ENCODE measurements at regions not wholly inside any gene's neighbourhood (a gene's known extent, or its start where the extent isn't known, plus 50 kb on each side); places are given as distances from the start of the nearest gene placed in this dataset.

DNA sequence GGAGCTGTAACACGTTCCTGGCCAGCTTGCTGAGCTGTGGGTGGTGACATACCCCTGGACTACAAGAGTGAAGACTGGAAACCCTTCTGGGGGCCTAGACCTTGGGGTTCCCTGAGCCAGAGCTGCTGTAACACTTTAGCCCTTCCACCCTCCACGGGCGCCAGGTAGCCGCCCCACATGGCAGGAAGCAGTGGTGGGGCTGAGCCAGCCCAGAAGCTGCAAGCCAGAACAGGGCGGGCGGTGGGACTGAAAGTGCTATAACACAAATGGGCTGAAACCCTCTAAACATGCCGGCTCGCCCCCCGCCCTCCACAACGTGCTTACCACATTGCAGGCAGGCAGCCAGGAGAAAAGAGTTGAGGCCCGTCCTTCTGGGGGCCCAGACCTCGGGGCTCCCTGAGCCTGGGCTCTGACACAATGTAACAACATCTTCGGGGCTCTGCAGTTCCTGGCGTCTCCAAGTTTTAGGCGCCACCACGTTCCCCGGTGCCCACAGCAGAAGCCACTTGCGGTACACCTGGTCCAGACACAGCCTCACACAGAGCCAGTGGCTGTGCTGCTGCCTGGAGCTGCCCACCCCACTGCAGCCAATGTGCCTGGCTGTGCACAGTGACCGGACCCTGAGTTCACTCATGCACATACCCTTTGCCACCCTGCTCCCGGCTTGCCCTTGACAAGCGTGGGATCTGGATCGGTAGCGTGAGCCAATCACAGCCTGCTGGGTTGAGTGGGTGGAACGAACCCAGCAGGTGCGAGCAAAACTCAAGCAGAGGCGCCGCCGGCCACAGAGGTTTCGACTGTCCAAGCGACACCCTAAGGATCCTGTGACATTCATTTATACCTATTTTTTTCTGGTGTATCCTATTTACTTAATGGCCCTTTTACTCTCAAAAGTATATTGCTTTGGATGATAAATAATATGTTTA, 127.4 kb upstream of the FHL2 start:
- Histone ChIP-seq H3K36me3 (ENCODE audit: control insufficient read depth in 3 of 3, insufficient read depth in 3 of 3, low read length in 3 of 3) (no peaks in the 10 kb centered on the region), H3K4me3 (ENCODE audit: low read length in 3 of 3) (no peak overlapping the region), H3K9ac (ENCODE audit: low read depth in 1 of 3, low read length in 3 of 3) (no peak overlapping the region), H3K4me1 (ENCODE audit: control insufficient read depth in 3 of 3, insufficient read depth in 3 of 3, low read length in 3 of 3) (peaks cover 0 to 3% (median 0%) of the 10 kb centered on the region in 3 donors), H3K9me3 (ENCODE audit: control insufficient read depth in 3 of 3, low read length in 3 of 3) (no peaks in the 10 kb centered on the region), H3K27ac (ENCODE audit: low read depth, low read length) (no peak overlapping the region), H3K27me3 (ENCODE audit: control insufficient read depth in 3 of 3, insufficient read depth in 3 of 3, low read length in 3 of 3) (peaks cover 0 to 4% (median 0%) of the 10 kb centered on the region in 3 donors)

- no peaks in the 10 kb centered on the region for H3K36me3 ChIP-seq (ENCODE audit: control insufficient read depth in 3 of 3, insufficient read depth in 3 of 3, low read length in 3 of 3)
- H3K27ac ChIP-seq (ENCODE audit: low read depth, low read length): no peak overlapping the region
- H3K4me3 ChIP-seq (ENCODE audit: low read length in 3 of 3): no peak overlapping the region
- peaks cover 0 to 4% (median 0%) of the 10 kb centered on the region in 3 donors for H3K27me3 ChIP-seq (ENCODE audit: control insufficient read depth in 3 of 3, insufficient read depth in 3 of 3, low read length in 3 of 3)
- H3K9me3 ChIP-seq (ENCODE audit: control insufficient read depth in 3 of 3, low read length in 3 of 3): no peaks in the 10 kb centered on the region
- H3K4me1 ChIP-seq (ENCODE audit: control insufficient read depth in 3 of 3, insufficient read depth in 3 of 3, low read length in 3 of 3): peaks cover 0 to 3% (median 2%) of the 10 kb centered on the region in 3 donors
- no peak overlapping the region for H3K9ac ChIP-seq (ENCODE audit: low read depth in 1 of 3, low read length in 3 of 3)
Measured at GRCh38 chr2:105525201-105525600, 126.3 kb upstream of the FHL2 start.

- peaks cover 0 to 4% (median 0%) of the 10 kb centered on the region in 3 donors for H3K27me3 ChIP-seq (ENCODE audit: control insufficient read depth in 3 of 3, insufficient read depth in 3 of 3, low read length in 3 of 3)
- H3K4me1 ChIP-seq (ENCODE audit: control insufficient read depth in 3 of 3, insufficient read depth in 3 of 3, low read length in 3 of 3): peaks cover 16 to 18% (median 17%) of the 10 kb centered on the region in 3 donors
- H3K9ac ChIP-seq (ENCODE audit: low read depth in 1 of 3, low read length in 3 of 3): no peak overlapping the region
- H3K36me3 ChIP-seq (ENCODE audit: control insufficient read depth in 3 of 3, insufficient read depth in 3 of 3, low read length in 3 of 3): no peaks in the 10 kb centered on the region
- H3K9me3 ChIP-seq (ENCODE audit: control insufficient read depth in 3 of 3, low read length in 3 of 3): no peaks in the 10 kb centered on the region
- H3K27ac ChIP-seq (ENCODE audit: low read depth, low read length): no peak overlapping the region
- no peak overlapping the region for H3K4me3 ChIP-seq (ENCODE audit: low read length in 3 of 3)
Measured at GRCh38 chr2:105522645-105523044, 123.8 kb upstream of the FHL2 start.

GRCh38 chr2:105521616-105522015, 122.8 kb upstream of the FHL2 start:
- no peak overlapping the region for H3K27ac ChIP-seq (ENCODE audit: low read depth, low read length)

GRCh38 chr2:105521176-105521575, 122.3 kb upstream of the FHL2 start:
- Histone ChIP-seq H3K9ac (ENCODE audit: low read depth in 1 of 3, low read length in 3 of 3) (no peak overlapping the region), H3K9me3 (ENCODE audit: control insufficient read depth in 3 of 3, low read length in 3 of 3) (no peaks in the 10 kb centered on the region), H3K27ac (ENCODE audit: low read depth, low read length) (no peak overlapping the region), H3K4me1 (ENCODE audit: control insufficient read depth in 3 of 3, insufficient read depth in 3 of 3, low read length in 3 of 3) (peaks cover 28 to 33% (median 30%) of the 10 kb centered on the region in 3 donors), H3K4me3 (ENCODE audit: low read length in 3 of 3) (no peak overlapping the region), H3K27me3 (ENCODE audit: control insufficient read depth in 3 of 3, insufficient read depth in 3 of 3, low read length in 3 of 3) (peaks cover 0 to under 1% (median 0%) of the 10 kb centered on the region in 3 donors), H3K36me3 (ENCODE audit: control insufficient read depth in 3 of 3, insufficient read depth in 3 of 3, low read length in 3 of 3) (no peaks in the 10 kb centered on the region)

More at GRCh38 chr2:105521616-105522015, 122.8 kb upstream of the FHL2 start:
- peaks cover 0 to 4% (median 0%) of the 10 kb centered on the region in 3 donors for H3K27me3 ChIP-seq (ENCODE audit: control insufficient read depth in 3 of 3, insufficient read depth in 3 of 3, low read length in 3 of 3)
- H3K4me1 ChIP-seq (ENCODE audit: control insufficient read depth in 3 of 3, insufficient read depth in 3 of 3, low read length in 3 of 3): peaks cover 24 to 29% (median 26%) of the 10 kb centered on the region in 3 donors
- H3K36me3 ChIP-seq (ENCODE audit: control insufficient read depth in 3 of 3, insufficient read depth in 3 of 3, low read length in 3 of 3): no peaks in the 10 kb centered on the region
- no peaks in the 10 kb centered on the region for H3K9me3 ChIP-seq (ENCODE audit: control insufficient read depth in 3 of 3, low read length in 3 of 3)
- H3K9ac ChIP-seq (ENCODE audit: low read depth in 1 of 3, low read length in 3 of 3): no peak overlapping the region
- H3K4me3 ChIP-seq (ENCODE audit: low read length in 3 of 3): no peak overlapping the region

DNA sequence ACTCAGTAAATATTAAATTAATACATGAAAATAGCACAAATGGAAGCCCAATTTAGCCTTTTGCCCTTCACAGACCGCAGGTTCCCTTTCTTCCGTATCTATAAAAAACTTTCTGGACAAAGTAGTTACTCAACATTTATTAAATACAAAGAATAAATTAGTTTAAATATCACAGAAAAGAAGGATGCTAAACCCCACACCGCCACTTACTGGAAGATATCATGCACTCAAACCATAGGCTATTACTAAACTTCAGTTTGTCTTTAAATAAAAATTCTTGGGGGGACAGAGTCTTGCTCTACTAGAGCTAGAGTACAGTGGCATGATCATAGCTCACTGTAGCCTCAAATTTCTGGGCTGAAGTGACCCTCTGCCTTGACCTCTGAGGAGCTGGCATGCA, 120.7 kb upstream of the FHL2 start:
- H3K27me3 ChIP-seq (ENCODE audit: control insufficient read depth in 3 of 3, insufficient read depth in 3 of 3, low read length in 3 of 3): no peaks in the 10 kb centered on the region
- H3K9me3 ChIP-seq (ENCODE audit: control insufficient read depth in 3 of 3, low read length in 3 of 3): no peaks in the 10 kb centered on the region
- H3K9ac ChIP-seq (ENCODE audit: low read depth in 1 of 3, low read length in 3 of 3): no peak overlapping the region
- no peak overlapping the region for H3K4me3 ChIP-seq (ENCODE audit: low read length in 3 of 3)
- H3K27ac ChIP-seq (ENCODE audit: low read depth, low read length): no peak overlapping the region
- peaks cover 41 to 47% (median 43%) of the 10 kb centered on the region in 3 donors for H3K4me1 ChIP-seq (ENCODE audit: control insufficient read depth in 3 of 3, insufficient read depth in 3 of 3, low read length in 3 of 3)
- no peaks in the 10 kb centered on the region for H3K36me3 ChIP-seq (ENCODE audit: control insufficient read depth in 3 of 3, insufficient read depth in 3 of 3, low read length in 3 of 3)

- Histone ChIP-seq H3K27ac (ENCODE audit: low read depth, low read length) (no peak overlapping the region), H3K4me1 (ENCODE audit: control insufficient read depth in 3 of 3, insufficient read depth in 3 of 3, low read length in 3 of 3) (peaks cover 41 to 51% (median 46%) of the 10 kb centered on the region in 3 donors), H3K27me3 (ENCODE audit: control insufficient read depth in 3 of 3, insufficient read depth in 3 of 3, low read length in 3 of 3) (no peaks in the 10 kb centered on the region)
Measured at GRCh38 chr2:105518897-105519296, 120.0 kb upstream of the FHL2 start.

DNA sequence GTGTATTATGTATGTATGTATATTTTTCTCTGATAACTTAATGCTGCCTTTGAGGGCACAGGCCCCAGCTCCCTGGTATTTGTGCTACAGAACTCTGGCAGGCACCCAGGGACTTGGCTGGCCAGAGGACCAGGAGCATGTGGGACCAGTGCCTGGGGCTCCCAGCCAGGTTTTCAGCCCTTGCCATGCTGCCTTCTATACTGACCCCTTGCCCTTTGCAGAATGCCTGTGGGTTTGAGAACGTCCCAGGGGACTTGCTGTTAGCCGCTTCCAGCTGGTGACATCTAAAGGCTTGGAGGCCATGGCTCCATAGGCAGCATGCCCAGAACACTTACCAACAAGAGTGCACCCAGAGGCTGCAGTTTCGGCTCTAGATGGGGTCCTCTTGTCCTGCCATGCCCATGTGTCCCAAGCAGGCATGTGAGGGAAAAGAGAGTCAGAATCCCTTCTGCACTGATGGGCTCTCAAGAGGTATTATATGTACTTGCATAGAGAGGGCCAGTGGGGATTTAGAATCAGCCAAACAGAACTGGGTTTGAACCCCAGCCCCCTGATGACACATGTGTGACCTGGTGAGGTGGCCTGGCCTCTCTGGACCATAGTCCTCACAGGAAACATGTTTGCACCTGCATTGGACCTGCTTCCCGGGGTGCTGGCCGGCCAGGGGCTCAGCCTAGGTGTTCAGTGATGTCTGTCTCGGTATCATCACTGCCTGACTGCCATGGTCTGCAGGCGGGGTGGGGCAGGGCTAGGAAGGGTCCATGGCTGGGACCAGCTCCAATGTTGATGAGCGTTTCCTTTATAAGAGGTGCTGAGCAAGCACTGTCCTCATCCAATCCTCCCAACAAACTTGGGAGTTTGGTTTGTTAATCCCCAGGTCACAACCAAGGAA, 119.2 kb upstream of the FHL2 start:
- Histone ChIP-seq H3K9ac (ENCODE audit: low read depth in 1 of 3, low read length in 3 of 3) (peak overlapping the region in 1 of 3 donors; percentile 11), H3K27ac (ENCODE audit: low read depth, low read length) (peak overlapping the region; percentile 8), H3K36me3 (ENCODE audit: control insufficient read depth in 3 of 3, insufficient read depth in 3 of 3, low read length in 3 of 3) (no peaks in the 10 kb centered on the region), H3K4me1 (ENCODE audit: control insufficient read depth in 3 of 3, insufficient read depth in 3 of 3, low read length in 3 of 3) (peaks cover 41 to 51% (median 46%) of the 10 kb centered on the region in 3 donors), H3K9me3 (ENCODE audit: control insufficient read depth in 3 of 3, low read length in 3 of 3) (no peaks in the 10 kb centered on the region), H3K27me3 (ENCODE audit: control insufficient read depth in 3 of 3, insufficient read depth in 3 of 3, low read length in 3 of 3) (no peaks in the 10 kb centered on the region), H3K4me3 (ENCODE audit: low read length in 3 of 3) (no peak overlapping the region)

More at GRCh38 chr2:105518897-105519296, 120.0 kb upstream of the FHL2 start:
- Histone ChIP-seq H3K9me3 (ENCODE audit: control insufficient read depth in 3 of 3, low read length in 3 of 3) (no peaks in the 10 kb centered on the region), H3K36me3 (ENCODE audit: control insufficient read depth in 3 of 3, insufficient read depth in 3 of 3, low read length in 3 of 3) (no peaks in the 10 kb centered on the region), H3K9ac (ENCODE audit: low read depth in 1 of 3, low read length in 3 of 3) (no peak overlapping the region), H3K4me3 (ENCODE audit: low read length in 3 of 3) (no peak overlapping the region)

DNA sequence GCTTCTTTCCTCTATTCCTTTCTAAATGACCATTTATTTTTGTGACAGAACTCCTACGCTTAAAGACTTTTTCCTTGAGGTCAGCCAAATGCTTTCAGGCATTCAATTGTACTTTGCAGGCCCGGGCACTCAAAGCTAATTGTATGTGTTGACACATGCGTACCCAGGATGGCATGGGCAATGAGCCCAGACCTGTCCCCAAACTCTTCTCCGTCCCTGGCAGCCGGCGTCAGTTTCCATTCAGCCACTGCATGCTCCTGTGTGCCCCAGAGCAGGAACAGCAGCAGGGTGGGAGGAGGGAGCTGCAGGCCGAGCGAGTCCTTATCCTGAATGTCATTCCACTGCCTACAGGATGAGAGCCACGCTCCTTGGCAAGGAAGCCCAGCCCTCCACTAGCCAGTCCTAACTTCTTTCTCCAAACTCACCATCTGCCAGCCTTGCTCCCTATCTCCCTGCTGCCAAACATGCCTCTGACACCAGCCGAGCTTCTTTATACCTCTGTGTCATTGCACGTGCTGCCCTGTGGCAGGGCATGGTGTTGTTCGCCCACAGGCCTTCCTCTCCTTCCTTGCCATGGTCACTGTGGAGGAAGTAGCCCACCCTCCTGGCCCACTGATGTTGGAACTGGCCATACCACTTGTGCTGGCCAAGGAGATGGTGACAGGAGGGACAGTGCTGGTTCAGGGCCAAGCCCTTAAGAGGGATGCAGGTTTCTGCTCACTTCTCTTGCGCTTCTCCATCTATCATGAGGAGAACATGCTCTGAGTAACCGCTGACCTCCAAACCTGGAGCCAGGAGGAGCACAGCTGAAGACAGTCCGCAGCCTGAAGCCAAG, 116.9 kb upstream of the FHL2 start:
- Histone ChIP-seq H3K36me3 (ENCODE audit: control insufficient read depth in 3 of 3, insufficient read depth in 3 of 3, low read length in 3 of 3) (no peaks in the 10 kb centered on the region), H3K9ac (ENCODE audit: low read depth in 1 of 3, low read length in 3 of 3) (peak overlapping the region in 2 of 3 donors; percentile 36 to 47), H3K4me3 (ENCODE audit: low read length in 3 of 3) (peak overlapping the region in 2 of 3 donors; percentile 33 to 49), H3K27ac (ENCODE audit: low read depth, low read length) (peak overlapping the region; percentile 74), H3K27me3 (ENCODE audit: control insufficient read depth in 3 of 3, insufficient read depth in 3 of 3, low read length in 3 of 3) (no peaks in the 10 kb centered on the region), H3K9me3 (ENCODE audit: control insufficient read depth in 3 of 3, low read length in 3 of 3) (no peaks in the 10 kb centered on the region), H3K4me1 (ENCODE audit: control insufficient read depth in 3 of 3, insufficient read depth in 3 of 3, low read length in 3 of 3) (peaks cover 38 to 52% (median 46%) of the 10 kb centered on the region in 3 donors)
